ENCODE measurements at regions not wholly inside any gene's neighbourhood (a gene's known extent, or its start where the extent isn't known, plus 50 kb on each side); places are given as distances from the start of the nearest gene placed in this dataset.

DNA sequence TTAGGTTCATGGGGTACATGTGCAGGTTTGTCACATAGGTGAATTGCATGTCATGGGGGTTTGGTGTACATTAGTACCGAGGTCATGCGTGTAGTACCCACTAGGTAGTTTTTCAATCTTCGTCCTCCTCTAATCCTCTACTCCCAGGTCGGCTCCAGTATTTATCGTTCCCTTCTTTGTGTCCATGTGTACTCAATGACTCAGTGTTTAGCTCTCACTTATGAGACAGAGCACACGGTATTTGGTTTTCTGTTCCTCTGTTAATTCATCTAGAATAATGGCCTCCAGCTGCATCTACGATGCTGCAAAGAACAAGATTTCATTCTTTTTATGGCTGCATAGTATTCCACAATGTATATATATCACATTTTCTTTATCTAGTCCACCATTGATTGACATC, 850.9 kb upstream of the MDGA2 start:
- TF ChIP-seq, protein P1, sequence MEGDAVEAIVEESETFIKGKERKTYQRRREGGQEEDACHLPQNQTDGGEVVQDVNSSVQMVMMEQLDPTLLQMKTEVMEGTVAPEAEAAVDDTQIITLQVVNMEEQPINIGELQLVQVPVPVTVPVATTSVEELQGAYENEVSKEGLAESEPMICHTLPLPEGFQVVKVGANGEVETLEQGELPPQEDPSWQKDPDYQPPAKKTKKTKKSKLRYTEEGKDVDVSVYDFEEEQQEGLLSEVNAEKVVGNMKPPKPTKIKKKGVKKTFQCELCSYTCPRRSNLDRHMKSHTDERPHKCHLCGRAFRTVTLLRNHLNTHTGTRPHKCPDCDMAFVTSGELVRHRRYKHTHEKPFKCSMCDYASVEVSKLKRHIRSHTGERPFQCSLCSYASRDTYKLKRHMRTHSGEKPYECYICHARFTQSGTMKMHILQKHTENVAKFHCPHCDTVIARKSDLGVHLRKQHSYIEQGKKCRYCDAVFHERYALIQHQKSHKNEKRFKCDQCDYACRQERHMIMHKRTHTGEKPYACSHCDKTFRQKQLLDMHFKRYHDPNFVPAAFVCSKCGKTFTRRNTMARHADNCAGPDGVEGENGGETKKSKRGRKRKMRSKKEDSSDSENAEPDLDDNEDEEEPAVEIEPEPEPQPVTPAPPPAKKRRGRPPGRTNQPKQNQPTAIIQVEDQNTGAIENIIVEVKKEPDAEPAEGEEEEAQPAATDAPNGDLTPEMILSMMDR (tag by site-specific recombination; IDR thresholded peaks at IDR 0.05) = no peak
- TF ChIP-seq SCRT2 (tag by site-specific recombination; IDR thresholded peaks at IDR 0.05) = no peak
- TF ChIP-seq ZIC2 (tag by site-specific recombination; IDR thresholded peaks at IDR 0.05) = no peak
- TF ChIP-seq ZFHX2 (tag by site-specific recombination; conservative IDR thresholded peaks at IDR 0.05) = no peak
- TF ChIP-seq, protein P2, sequence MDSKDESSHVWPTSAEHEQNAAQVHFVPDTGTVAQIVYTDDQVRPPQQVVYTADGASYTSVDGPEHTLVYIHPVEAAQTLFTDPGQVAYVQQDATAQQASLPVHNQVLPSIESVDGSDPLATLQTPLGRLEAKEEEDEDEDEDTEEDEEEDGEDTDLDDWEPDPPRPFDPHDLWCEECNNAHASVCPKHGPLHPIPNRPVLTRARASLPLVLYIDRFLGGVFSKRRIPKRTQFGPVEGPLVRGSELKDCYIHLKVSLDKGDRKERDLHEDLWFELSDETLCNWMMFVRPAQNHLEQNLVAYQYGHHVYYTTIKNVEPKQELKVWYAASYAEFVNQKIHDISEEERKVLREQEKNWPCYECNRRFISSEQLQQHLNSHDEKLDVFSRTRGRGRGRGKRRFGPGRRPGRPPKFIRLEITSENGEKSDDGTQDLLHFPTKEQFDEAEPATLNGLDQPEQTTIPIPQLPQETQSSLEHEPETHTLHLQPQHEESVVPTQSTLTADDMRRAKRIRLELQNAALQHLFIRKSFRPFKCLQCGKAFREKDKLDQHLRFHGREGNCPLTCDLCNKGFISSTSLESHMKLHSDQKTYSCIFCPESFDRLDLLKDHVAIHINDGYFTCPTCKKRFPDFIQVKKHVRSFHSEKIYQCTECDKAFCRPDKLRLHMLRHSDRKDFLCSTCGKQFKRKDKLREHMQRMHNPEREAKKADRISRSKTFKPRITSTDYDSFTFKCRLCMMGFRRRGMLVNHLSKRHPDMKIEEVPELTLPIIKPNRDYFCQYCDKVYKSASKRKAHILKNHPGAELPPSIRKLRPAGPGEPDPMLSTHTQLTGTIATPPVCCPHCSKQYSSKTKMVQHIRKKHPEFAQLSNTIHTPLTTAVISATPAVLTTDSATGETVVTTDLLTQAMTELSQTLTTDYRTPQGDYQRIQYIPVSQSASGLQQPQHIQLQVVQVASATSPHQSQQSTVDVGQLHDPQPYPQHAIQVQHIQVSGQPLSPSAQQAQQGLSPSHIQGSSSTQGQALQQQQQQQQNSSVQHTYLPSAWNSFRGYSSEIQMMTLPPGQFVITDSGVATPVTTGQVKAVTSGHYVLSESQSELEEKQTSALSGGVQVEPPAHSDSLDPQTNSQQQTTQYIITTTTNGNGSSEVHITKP (tag by site-specific recombination; IDR thresholded peaks at IDR 0.05) = no peak
- no peak for TF ChIP-seq YY1 (tag by site-specific recombination; IDR thresholded peaks at IDR 0.05)
